ENCODE measurements at regions not wholly inside any gene's neighbourhood (a gene's known extent, or its start where the extent isn't known, plus 50 kb on each side); places are given as distances from the start of the nearest gene placed in this dataset.

GRCh38 chr17:73703192-73703591, 58.9 kb upstream of the SDK2 start:
- TF ChIP-seq CTCF (IDR thresholded peaks at IDR 0.05; ENCODE audit: low read depth, low read length) (no peak), MYC (IDR thresholded peaks at IDR 0.05; ENCODE audit: low read depth, low read length) (no peak), MAX (IDR thresholded peaks at IDR 0.05; ENCODE audit: low read depth, low read length) (no peak), POLR2A (IDR thresholded peaks at IDR 0.05; ENCODE audit: extremely low read depth, insufficient read length) (no peak)
- no peak for DNase-seq (ENCODE audit: low read depth)
- H3K4me3 ChIP-seq (ENCODE audit: low read depth, low read length), result no peak overlapping the region

GRCh38 chr17:73703917-73704316, 59.7 kb upstream of the SDK2 start:
- H3K4me3 ChIP-seq (ENCODE audit: low read depth, low read length), result no peak overlapping the region
- no peak for DNase-seq (ENCODE audit: low read depth)
- no peak for TF ChIP-seq MAX (IDR thresholded peaks at IDR 0.05; ENCODE audit: low read depth, low read length)
- TF ChIP-seq MYC (IDR thresholded peaks at IDR 0.05; ENCODE audit: low read depth, low read length), result no peak
- no peak for TF ChIP-seq CTCF (IDR thresholded peaks at IDR 0.05; ENCODE audit: low read depth, low read length)
- TF ChIP-seq POLR2A (IDR thresholded peaks at IDR 0.05; ENCODE audit: extremely low read depth, insufficient read length), result no peak

GRCh38 chr17:73705594-73705993, 61.3 kb upstream of the SDK2 start:
- H3K4me3 ChIP-seq (ENCODE audit: low read depth, low read length), result no peak overlapping the region
- DNase-seq (ENCODE audit: low read depth), result no peak
- TF ChIP-seq MAX (IDR thresholded peaks at IDR 0.05; ENCODE audit: low read depth, low read length), result no peak
- TF ChIP-seq CTCF (IDR thresholded peaks at IDR 0.05; ENCODE audit: low read depth, low read length), result no peak
- TF ChIP-seq POLR2A (IDR thresholded peaks at IDR 0.05; ENCODE audit: extremely low read depth, insufficient read length), result no peak
- no peak for TF ChIP-seq MYC (IDR thresholded peaks at IDR 0.05; ENCODE audit: low read depth, low read length)

- no peak overlapping the region for H3K4me3 ChIP-seq (ENCODE audit: low read depth, low read length)
- TF ChIP-seq CTCF (IDR thresholded peaks at IDR 0.05; ENCODE audit: low read depth, low read length) (no peak), POLR2A (IDR thresholded peaks at IDR 0.05; ENCODE audit: extremely low read depth, insufficient read length) (no peak), MYC (IDR thresholded peaks at IDR 0.05; ENCODE audit: low read depth, low read length) (no peak), MAX (IDR thresholded peaks at IDR 0.05; ENCODE audit: low read depth, low read length) (no peak)
- no peak for DNase-seq (ENCODE audit: low read depth)
These were observed 62.2 kb upstream of the SDK2 start for GRCh38 chr17:73706428-73706827.

GRCh38 chr17:73706858-73707257, 62.6 kb upstream of the SDK2 start:
- H3K4me3 ChIP-seq (ENCODE audit: low read depth, low read length), result no peak overlapping the region
- DNase-seq (ENCODE audit: low read depth), result no peak
- TF ChIP-seq CTCF (IDR thresholded peaks at IDR 0.05; ENCODE audit: low read depth, low read length), result no peak
- TF ChIP-seq POLR2A (IDR thresholded peaks at IDR 0.05; ENCODE audit: extremely low read depth, insufficient read length), result no peak
- TF ChIP-seq MAX (IDR thresholded peaks at IDR 0.05; ENCODE audit: low read depth, low read length), result no peak
- TF ChIP-seq MYC (IDR thresholded peaks at IDR 0.05; ENCODE audit: low read depth, low read length), result no peak

- DNase-seq (ENCODE audit: low read depth), result no peak
- TF ChIP-seq MAX (IDR thresholded peaks at IDR 0.05; ENCODE audit: low read depth, low read length) (no peak), MYC (IDR thresholded peaks at IDR 0.05; ENCODE audit: low read depth, low read length) (no peak), CTCF (IDR thresholded peaks at IDR 0.05; ENCODE audit: low read depth, low read length) (no peak), POLR2A (IDR thresholded peaks at IDR 0.05; ENCODE audit: extremely low read depth, insufficient read length) (no peak)
These were observed 63.1 kb upstream of the SDK2 start for GRCh38 chr17:73707358-73707757.

More at GRCh38 chr17:73707358-73707757, 63.1 kb upstream of the SDK2 start:
- H3K4me3 ChIP-seq (ENCODE audit: low read depth, low read length), result no peak overlapping the region
